KMS-11 (cell line): ENCODE measurements at regions not wholly inside any gene's neighbourhood (a gene's known extent, or its start where the extent isn't known, plus 50 kb on each side); places are given as distances from the start of the nearest gene placed in this dataset.

Experiments used
- H2AFZ ChIP-seq: fragments of 200-600 bp; sonication (generic); 2 replicates; pipeline ENCODE4 v1.6.1; 2016; ENCODE audit warnings: antibody characterized with exemption, mixed run types, low read depth
- H3K27ac ChIP-seq: fragments of 200-600 bp; sonication (generic); 2 replicates; pipeline ENCODE4 v1.6.1; 2016; ENCODE audit warnings: mild to moderate bottlenecking, mixed run types
- H3K27me3 ChIP-seq: fragments of 200-600 bp; sonication (generic); 2 replicates; pipeline ENCODE4 v1.6.1; 2017; ENCODE audit warnings: mild to moderate bottlenecking, low read depth, mixed run types, moderate library complexity; ENCODE audit not compliant: insufficient read depth
- H3K36me3 ChIP-seq: fragments of 200-600 bp; sonication (generic); 2 replicates; pipeline ENCODE4 v1.6.1; 2017; ENCODE audit warnings: mild to moderate bottlenecking, mixed run types; ENCODE audit not compliant: insufficient read depth
- H3K4me1 ChIP-seq: fragments of 200-600 bp; sonication (generic); 2 replicates; pipeline ENCODE4 v1.6.1; 2016; ENCODE audit warnings: mild to moderate bottlenecking, low read depth, mixed run types; ENCODE audit not compliant: poor library complexity, severe bottlenecking
- H3K4me2 ChIP-seq: fragments of 200-600 bp; sonication (generic); 2 replicates; pipeline ENCODE4 v1.7.0; 2016; ENCODE audit warnings: mild to moderate bottlenecking, mixed run types
- H3K4me3 ChIP-seq: fragments of 200-600 bp; sonication (generic); IDR thresholded peaks from 2 replicates; pipeline ENCODE4 v1.6.1; 2017; ENCODE audit warnings: low read depth, low read length, mixed read lengths; ENCODE audit not compliant: insufficient read depth
- H3K79me2 ChIP-seq: fragments of 200-600 bp; sonication (generic); 2 replicates; pipeline ENCODE4 v1.6.1; 2016; ENCODE audit warnings: low read depth, mixed run types; ENCODE audit not compliant: insufficient read depth
- H3K9ac ChIP-seq: fragments of 200-600 bp; sonication (generic); 2 replicates; pipeline ENCODE4 v1.6.1; 2016; ENCODE audit warnings: mild to moderate bottlenecking, mixed run types
- H4K20me1 ChIP-seq: fragments of 200-600 bp; sonication (generic); 2 replicates; pipeline ENCODE4 v1.6.1; 2016; ENCODE audit warnings: mild to moderate bottlenecking, mixed run types; ENCODE audit not compliant: insufficient read depth
- TF ChIP-seq, protein P1 (sequence below): fragments of 200-600 bp; sonication (generic); conservative IDR thresholded peaks from 2 replicates; pipeline ENCODE4 v1.6.1; 2017; ENCODE audit warnings: low read depth, mild to moderate bottlenecking, antibody characterized with exemption, low read length, moderate library complexity, mixed read lengths

DNA sequence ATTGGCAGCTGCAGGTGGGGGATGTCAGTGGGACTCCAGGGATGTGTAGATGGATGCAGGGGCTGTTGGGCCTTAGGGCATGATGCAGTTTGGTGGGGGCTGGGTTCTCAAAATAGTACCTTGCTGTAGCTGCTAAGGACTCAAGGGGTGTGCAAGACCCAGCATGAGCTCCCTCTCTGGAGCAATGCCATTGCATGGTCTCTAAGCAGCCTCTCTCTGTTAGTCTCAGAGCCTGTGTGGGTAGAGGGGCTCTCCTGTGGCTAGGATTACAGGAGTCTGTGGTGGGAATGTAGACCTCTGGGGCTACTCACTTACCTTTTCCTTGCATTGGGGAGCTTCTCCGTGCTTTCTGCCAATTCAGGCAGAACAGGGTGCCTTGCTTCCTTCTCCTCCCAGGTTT lies 228.9 kb downstream of the LPIN1 start:
- Histone ChIP-seq H3K4me1 (no peaks in the 10 kb centered on the region), H3K9ac (no peak overlapping the region), H2AFZ (no peak overlapping the region), H3K27me3 (no peaks in the 10 kb centered on the region), H3K79me2 (no peaks in the 10 kb centered on the region), H3K36me3 (no peaks in the 10 kb centered on the region; the same call in 1 of the 2 replicates), H3K27ac (no peak overlapping the region), H4K20me1 (no peaks in the 10 kb centered on the region), H3K4me3 (no peak overlapping the region), H3K4me2 (no peak overlapping the region)
- TF ChIP-seq, protein P1, sequence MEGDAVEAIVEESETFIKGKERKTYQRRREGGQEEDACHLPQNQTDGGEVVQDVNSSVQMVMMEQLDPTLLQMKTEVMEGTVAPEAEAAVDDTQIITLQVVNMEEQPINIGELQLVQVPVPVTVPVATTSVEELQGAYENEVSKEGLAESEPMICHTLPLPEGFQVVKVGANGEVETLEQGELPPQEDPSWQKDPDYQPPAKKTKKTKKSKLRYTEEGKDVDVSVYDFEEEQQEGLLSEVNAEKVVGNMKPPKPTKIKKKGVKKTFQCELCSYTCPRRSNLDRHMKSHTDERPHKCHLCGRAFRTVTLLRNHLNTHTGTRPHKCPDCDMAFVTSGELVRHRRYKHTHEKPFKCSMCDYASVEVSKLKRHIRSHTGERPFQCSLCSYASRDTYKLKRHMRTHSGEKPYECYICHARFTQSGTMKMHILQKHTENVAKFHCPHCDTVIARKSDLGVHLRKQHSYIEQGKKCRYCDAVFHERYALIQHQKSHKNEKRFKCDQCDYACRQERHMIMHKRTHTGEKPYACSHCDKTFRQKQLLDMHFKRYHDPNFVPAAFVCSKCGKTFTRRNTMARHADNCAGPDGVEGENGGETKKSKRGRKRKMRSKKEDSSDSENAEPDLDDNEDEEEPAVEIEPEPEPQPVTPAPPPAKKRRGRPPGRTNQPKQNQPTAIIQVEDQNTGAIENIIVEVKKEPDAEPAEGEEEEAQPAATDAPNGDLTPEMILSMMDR: no peak

DNA sequence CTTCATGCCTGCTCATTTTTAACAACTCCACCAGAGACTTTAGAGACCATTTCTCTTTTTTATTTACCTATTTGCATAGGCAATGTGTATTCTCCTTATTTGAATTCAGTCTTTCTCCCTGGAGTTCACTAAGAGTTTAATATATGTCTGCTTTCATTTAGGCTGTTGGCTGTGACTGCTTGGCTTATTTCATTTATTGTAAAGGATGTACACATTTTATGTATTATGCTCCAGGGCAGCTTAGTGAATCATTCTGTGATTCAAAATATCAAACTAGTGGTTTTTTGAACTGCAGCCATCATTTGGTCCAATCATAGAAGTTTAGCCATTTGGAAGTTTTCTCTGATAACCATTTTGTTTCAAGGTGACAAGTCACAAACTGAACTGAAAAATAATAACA lies 229.6 kb downstream of the LPIN1 start:
- Histone ChIP-seq H3K4me3 (no peak overlapping the region), H3K4me1 (no peaks in the 10 kb centered on the region), H3K4me2 (no peak overlapping the region), H2AFZ (no peak overlapping the region), H3K27ac (no peak overlapping the region), H3K9ac (no peak overlapping the region), H4K20me1 (no peaks in the 10 kb centered on the region), H3K79me2 (no peaks in the 10 kb centered on the region), H3K36me3 (no peaks in the 10 kb centered on the region; the same call in 1 of the 2 replicates), H3K27me3 (no peaks in the 10 kb centered on the region)
- TF ChIP-seq, protein P1: no peak

DNA sequence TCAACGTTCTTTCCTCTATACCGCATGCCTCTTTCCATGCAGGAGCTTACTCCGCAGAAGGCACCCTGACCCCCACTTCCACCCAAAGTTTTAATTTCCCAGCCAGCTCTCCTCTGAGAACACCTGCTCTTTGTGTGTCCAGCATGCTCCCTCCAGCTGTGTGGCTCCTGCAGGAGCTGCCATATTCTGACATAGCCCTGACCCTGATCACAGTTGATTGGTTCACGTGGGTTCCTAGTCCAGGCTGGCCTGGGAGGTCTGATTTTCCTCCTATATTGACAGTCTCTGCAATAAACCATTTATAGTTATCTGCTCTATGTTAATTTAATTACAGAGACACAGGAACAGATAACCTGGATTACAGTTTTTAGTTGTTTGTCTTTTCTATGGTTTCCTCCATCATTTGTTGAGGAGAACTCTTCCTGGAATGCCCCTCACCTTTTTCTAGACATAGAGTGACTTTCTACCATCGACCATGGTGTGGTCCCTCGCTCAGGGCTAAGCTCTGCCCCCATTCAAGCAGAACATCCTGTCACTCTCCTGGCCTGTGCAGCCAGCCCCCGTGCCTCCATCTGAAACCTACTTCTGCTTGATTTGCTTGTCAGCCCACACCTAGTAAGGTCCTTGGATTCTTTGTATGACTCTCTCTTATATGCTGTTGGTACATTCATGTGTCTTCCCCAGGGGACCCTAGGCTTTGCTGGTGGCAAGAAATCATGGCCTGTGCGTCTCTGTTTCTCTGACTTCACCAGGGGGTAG lies 231.5 kb downstream of the LPIN1 start:
- Histone ChIP-seq H2AFZ (no peak overlapping the region), H3K36me3 (no peaks in the 10 kb centered on the region; the same call in 1 of the 2 replicates), H3K4me2 (no peak overlapping the region), H4K20me1 (no peaks in the 10 kb centered on the region), H3K4me1 (no peaks in the 10 kb centered on the region), H3K4me3 (no peak overlapping the region), H3K79me2 (no peaks in the 10 kb centered on the region), H3K27me3 (no peaks in the 10 kb centered on the region), H3K9ac (no peak overlapping the region), H3K27ac (no peak overlapping the region)
- TF ChIP-seq, protein P1: no peak

DNA sequence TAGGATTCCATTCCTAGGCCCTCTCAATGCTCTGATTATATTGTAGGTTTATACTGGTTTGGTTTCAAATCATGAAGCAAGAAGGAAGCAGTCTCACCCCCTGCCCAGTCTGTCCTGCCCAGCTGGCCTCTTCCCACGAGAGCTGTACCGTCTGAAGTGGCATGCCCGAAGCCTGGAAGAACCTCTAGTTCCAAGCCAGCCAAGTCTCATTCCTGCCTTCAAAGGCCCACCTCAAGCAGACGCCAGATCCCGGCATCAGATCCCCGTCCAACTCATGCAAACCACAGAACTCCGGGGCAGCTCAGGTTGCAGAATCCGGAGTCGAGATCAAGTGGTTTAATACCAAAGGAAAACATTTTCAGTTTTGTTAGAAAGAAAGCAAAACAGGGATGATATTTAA lies 234.4 kb downstream of the LPIN1 start:
- H3K4me3 ChIP-seq: no peak overlapping the region
- no peak overlapping the region for H3K4me2 ChIP-seq
- no peaks in the 10 kb centered on the region for H3K4me1 ChIP-seq
- H3K9ac ChIP-seq: no peak overlapping the region
- H3K27me3 ChIP-seq: no peaks in the 10 kb centered on the region
- no peaks in the 10 kb centered on the region for H3K36me3 ChIP-seq
- TF ChIP-seq, protein P1: no peak
- no peaks in the 10 kb centered on the region for H4K20me1 ChIP-seq
- no peak overlapping the region for H2AFZ ChIP-seq
- H3K79me2 ChIP-seq: no peaks in the 10 kb centered on the region
- no peak overlapping the region for H3K27ac ChIP-seq
